ENCODE measurements at regions not wholly inside any gene's neighbourhood (a gene's known extent, or its start where the extent isn't known, plus 50 kb on each side); places are given as distances from the start of the nearest gene placed in this dataset.

- Histone ChIP-seq H3K79me2 (ENCODE audit: insufficient read depth, low read length) (no peaks in the 10 kb centered on the region), H3K4me3 (ENCODE audit: insufficient read depth, low read length, poor library complexity, severe bottlenecking) (no peak overlapping the region), H3K4me2 (ENCODE audit: low read depth, low read length, poor library complexity, severe bottlenecking) (no peak overlapping the region), H3K36me3 (ENCODE audit: low read length) (no peaks in the 10 kb centered on the region), H3K27ac (ENCODE audit: low read depth, low read length) (no peak overlapping the region), H4K20me1 (ENCODE audit: low read depth, low read length) (no peaks in the 10 kb centered on the region), H3K27me3 (ENCODE audit: low read length) (no peaks in the 10 kb centered on the region), H3K9ac (ENCODE audit: low read length) (no peak overlapping the region), H2AFZ (ENCODE audit: low read depth, low read length, severe bottlenecking) (no peak overlapping the region), H3K9me3 (ENCODE audit: insufficient read depth, low read length) (peaks cover 7% of the 10 kb centered on the region; the same call in 1 of the 2 replicates), H3F3A (ENCODE audit: insufficient read depth) (no peaks in the 10 kb centered on the region), H3K9me2 (replicated peaks; ENCODE audit: insufficient read depth, low read length) (no peaks in the 10 kb centered on the region)
- TF ChIP-seq CTCF (IDR thresholded peaks at IDR 0.05; ENCODE audit: insufficient read depth, low read length, poor library complexity, severe bottlenecking): no peak
- TF ChIP-seq EZH2phosphoT487 (conservative IDR thresholded peaks at IDR 0.05; ENCODE audit: low read length): no peak
Measured at GRCh38 chr2:204432196-204432595, 113.1 kb upstream of the PARD3B start.

- no peak overlapping the region for H3K9ac ChIP-seq (ENCODE audit: low read length)
- no peak overlapping the region for H3K27ac ChIP-seq (ENCODE audit: low read depth, low read length)
- H3K79me2 ChIP-seq (ENCODE audit: insufficient read depth, low read length): no peaks in the 10 kb centered on the region
Measured at GRCh38 chr2:204434660-204435462, 110.4 kb upstream of the PARD3B start.

GRCh38 chr2:204436230-204436629, 109.0 kb upstream of the PARD3B start:
- H3K9ac ChIP-seq (ENCODE audit: low read length): no peak overlapping the region
- no peak for TF ChIP-seq CTCF (IDR thresholded peaks at IDR 0.05; ENCODE audit: insufficient read depth, low read length, poor library complexity, severe bottlenecking)
- no peak for TF ChIP-seq EZH2phosphoT487 (conservative IDR thresholded peaks at IDR 0.05; ENCODE audit: low read length)
- no peak overlapping the region for H2AFZ ChIP-seq (ENCODE audit: low read depth, low read length, severe bottlenecking)
- H3K4me2 ChIP-seq (ENCODE audit: low read depth, low read length, poor library complexity, severe bottlenecking): no peak overlapping the region
- H3K27me3 ChIP-seq (ENCODE audit: low read length): no peaks in the 10 kb centered on the region
- H4K20me1 ChIP-seq (ENCODE audit: low read depth, low read length): no peaks in the 10 kb centered on the region
- no peaks in the 10 kb centered on the region for H3K36me3 ChIP-seq (ENCODE audit: low read length)
- peaks cover 7% of the 10 kb centered on the region; the same call in 1 of the 2 replicates for H3K9me3 ChIP-seq (ENCODE audit: insufficient read depth, low read length)
- H3K9me2 ChIP-seq (replicated peaks; ENCODE audit: insufficient read depth, low read length): no peaks in the 10 kb centered on the region
- H3K27ac ChIP-seq (ENCODE audit: low read depth, low read length): no peak overlapping the region
- H3K79me2 ChIP-seq (ENCODE audit: insufficient read depth, low read length): no peaks in the 10 kb centered on the region
- no peak overlapping the region for H3K4me3 ChIP-seq (ENCODE audit: insufficient read depth, low read length, poor library complexity, severe bottlenecking)
- no peaks in the 10 kb centered on the region for H3F3A ChIP-seq (ENCODE audit: insufficient read depth)

More at GRCh38 chr2:204434660-204435462, 110.4 kb upstream of the PARD3B start:
- Histone ChIP-seq H3K9me3 (ENCODE audit: insufficient read depth, low read length) (peaks cover 7% of the 10 kb centered on the region; the same call in 1 of the 2 replicates), H2AFZ (ENCODE audit: low read depth, low read length, severe bottlenecking) (no peak overlapping the region), H4K20me1 (ENCODE audit: low read depth, low read length) (no peaks in the 10 kb centered on the region), H3K36me3 (ENCODE audit: low read length) (no peaks in the 10 kb centered on the region), H3K4me3 (ENCODE audit: insufficient read depth, low read length, poor library complexity, severe bottlenecking) (no peak overlapping the region), H3K27me3 (ENCODE audit: low read length) (no peaks in the 10 kb centered on the region), H3F3A (ENCODE audit: insufficient read depth) (no peaks in the 10 kb centered on the region), H3K9me2 (replicated peaks; ENCODE audit: insufficient read depth, low read length) (no peaks in the 10 kb centered on the region), H3K4me2 (ENCODE audit: low read depth, low read length, poor library complexity, severe bottlenecking) (no peak overlapping the region)
- no peak for TF ChIP-seq CTCF (IDR thresholded peaks at IDR 0.05; ENCODE audit: insufficient read depth, low read length, poor library complexity, severe bottlenecking)
